ENCODE measurements at regions not wholly inside any gene's neighbourhood (a gene's known extent, or its start where the extent isn't known, plus 50 kb on each side); places are given as distances from the start of the nearest gene placed in this dataset.
A peak's percentile ranks its signal among the peaks of the same experiment; 100 is the strongest.

DNA sequence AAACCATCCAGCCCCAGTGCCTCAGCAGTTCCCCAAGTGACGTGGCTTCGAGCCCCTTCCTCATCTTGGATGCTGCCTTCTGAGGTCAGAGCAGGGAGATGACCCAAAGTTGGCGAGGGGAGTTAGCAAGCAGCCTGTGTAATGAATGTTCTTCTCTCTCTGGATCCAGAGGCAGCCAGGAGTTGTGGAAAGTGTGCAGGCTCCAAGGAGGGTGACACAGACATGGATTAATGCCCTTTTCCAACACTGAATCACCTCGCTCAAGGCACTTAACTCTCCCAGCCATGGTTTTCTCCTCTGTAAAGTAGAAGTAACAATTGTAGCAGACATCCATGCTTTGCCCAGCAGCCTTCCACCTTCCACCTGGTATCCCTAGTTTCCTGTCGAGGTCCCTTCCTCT is 64.6 kb upstream of the HAND1 start (continued):
- TF ChIP-seq, protein P1, sequence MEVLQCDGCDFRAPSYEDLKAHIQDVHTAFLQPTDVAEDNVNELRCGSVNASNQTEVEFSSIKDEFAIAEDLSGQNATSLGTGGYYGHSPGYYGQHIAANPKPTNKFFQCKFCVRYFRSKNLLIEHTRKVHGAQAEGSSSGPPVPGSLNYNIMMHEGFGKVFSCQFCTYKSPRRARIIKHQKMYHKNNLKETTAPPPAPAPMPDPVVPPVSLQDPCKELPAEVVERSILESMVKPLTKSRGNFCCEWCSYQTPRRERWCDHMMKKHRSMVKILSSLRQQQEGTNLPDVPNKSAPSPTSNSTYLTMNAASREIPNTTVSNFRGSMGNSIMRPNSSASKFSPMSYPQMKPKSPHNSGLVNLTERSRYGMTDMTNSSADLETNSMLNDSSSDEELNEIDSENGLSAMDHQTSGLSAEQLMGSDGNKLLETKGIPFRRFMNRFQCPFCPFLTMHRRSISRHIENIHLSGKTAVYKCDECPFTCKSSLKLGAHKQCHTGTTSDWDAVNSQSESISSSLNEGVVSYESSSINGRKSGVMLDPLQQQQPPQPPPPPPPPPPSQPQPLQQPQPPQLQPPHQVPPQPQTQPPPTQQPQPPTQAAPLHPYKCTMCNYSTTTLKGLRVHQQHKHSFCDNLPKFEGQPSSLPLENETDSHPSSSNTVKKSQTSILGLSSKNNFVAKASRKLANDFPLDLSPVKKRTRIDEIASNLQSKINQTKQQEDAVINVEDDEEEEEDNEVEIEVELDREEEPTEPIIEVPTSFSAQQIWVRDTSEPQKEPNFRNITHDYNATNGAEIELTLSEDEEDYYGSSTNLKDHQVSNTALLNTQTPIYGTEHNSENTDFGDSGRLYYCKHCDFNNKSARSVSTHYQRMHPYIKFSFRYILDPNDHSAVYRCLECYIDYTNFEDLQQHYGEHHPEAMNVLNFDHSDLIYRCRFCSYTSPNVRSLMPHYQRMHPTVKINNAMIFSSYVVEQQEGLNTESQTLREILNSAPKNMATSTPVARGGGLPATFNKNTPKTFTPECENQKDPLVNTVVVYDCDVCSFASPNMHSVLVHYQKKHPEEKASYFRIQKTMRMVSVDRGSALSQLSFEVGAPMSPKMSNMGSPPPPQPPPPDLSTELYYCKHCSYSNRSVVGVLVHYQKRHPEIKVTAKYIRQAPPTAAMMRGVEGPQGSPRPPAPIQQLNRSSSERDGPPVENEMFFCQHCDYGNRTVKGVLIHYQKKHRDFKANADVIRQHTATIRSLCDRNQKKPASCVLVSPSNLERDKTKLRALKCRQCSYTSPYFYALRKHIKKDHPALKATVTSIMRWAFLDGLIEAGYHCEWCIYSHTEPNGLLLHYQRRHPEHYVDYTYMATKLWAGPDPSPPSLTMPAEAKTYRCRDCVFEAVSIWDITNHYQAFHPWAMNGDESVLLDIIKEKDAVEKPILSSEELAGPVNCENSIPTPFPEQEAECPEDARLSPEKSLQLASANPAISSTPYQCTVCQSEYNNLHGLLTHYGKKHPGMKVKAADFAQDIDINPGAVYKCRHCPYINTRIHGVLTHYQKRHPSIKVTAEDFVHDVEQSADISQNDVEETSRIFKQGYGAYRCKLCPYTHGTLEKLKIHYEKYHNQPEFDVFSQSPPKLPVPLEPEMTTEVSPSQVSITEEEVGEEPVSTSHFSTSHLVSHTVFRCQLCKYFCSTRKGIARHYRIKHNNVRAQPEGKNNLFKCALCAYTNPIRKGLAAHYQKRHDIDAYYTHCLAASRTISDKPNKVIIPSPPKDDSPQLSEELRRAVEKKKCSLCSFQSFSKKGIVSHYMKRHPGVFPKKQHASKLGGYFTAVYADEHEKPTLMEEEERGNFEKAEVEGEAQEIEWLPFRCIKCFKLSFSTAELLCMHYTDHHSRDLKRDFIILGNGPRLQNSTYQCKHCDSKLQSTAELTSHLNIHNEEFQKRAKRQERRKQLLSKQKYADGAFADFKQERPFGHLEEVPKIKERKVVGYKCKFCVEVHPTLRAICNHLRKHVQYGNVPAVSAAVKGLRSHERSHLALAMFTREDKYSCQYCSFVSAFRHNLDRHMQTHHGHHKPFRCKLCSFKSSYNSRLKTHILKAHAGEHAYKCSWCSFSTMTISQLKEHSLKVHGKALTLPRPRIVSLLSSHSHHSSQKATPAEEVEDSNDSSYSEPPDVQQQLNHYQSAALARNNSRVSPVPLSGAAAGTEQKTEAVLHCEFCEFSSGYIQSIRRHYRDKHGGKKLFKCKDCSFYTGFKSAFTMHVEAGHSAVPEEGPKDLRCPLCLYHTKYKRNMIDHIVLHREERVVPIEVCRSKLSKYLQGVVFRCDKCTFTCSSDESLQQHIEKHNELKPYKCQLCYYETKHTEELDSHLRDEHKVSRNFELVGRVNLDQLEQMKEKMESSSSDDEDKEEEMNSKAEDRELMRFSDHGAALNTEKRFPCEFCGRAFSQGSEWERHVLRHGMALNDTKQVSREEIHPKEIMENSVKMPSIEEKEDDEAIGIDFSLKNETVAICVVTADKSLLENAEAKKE (CRISPR knock-in tag; IDR thresholded peaks at IDR 0.05): no peak
- TF ChIP-seq STAT1 (IDR thresholded peaks at IDR 0.05; ENCODE audit: unreplicated experiment) (no peak), ZNF114 (CRISPR knock-in tag; IDR thresholded peaks at IDR 0.05) (no peak)

DNA sequence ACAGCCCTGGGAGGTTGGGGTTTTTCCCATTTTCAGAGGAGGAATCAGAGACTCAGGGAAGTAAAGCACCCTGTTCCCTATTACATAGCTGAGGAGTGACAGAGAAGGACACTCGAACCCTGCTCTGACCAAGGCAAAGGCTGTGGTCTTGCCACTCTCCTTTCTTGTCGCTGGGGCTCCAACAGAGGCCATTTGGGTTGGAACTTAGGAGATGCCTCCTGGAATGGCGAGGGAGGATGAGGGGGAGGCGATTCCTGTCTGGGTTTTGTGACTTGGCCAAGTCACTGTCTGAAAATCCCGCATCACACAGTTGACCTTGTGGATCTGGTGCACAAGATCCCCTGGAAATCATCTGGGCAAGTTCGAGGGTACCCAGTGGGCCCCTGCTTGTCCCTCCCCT is 64.0 kb upstream of the HAND1 start:
- no peak overlapping the region for H3K27ac ChIP-seq (ENCODE audit: low read depth)
- peaks cover 4% of the 10 kb centered on the region for H3K27me3 Mint-ChIP-seq (ENCODE audit: insufficient read depth, low read depth, poor library complexity)
- H3K27me3 ChIP-seq (ENCODE audit: insufficient read depth): no peaks in the 10 kb centered on the region
- no peaks in the 10 kb centered on the region for H3K36me3 ChIP-seq (ENCODE audit: insufficient read depth)
- H3K9me2 ChIP-seq (ENCODE audit: insufficient read depth): no peaks in the 10 kb centered on the region
- H3K79me2 ChIP-seq (replicated peaks; ENCODE audit: insufficient read depth): no peaks in the 10 kb centered on the region
- H2AFZ ChIP-seq: peak overlapping the region; percentile 96
- H3K4me2 ChIP-seq: no peak overlapping the region
- H3K27ac Mint-ChIP-seq: no peak overlapping the region
- peaks cover 7% of the 10 kb centered on the region for H3K4me1 Mint-ChIP-seq
- peaks cover 10% of the 10 kb centered on the region for H3K4me1 ChIP-seq (ENCODE audit: insufficient read depth)
- ATAC-seq (no peak), DNase-seq (ENCODE audit: low spot score) (no peak)
- no peaks in the 10 kb centered on the region for H3F3A ChIP-seq (replicated peaks; ENCODE audit: low read depth)
- no peaks in the 10 kb centered on the region for H3K36me3 Mint-ChIP-seq (ENCODE audit: low read depth)
- H4K20me1 ChIP-seq (replicated peaks; ENCODE audit: insufficient read depth): no peaks in the 10 kb centered on the region
- no peak overlapping the region for H3K4me3 ChIP-seq
- H3K9me3 Mint-ChIP-seq: no peaks in the 10 kb centered on the region
- H3K4me3 Mint-ChIP-seq: no peak overlapping the region
- TF ChIP-seq ZNF114 (CRISPR knock-in tag; IDR thresholded peaks at IDR 0.05): no peak
- no peak for TF ChIP-seq POLR2AphosphoS5 (IDR thresholded peaks at IDR 0.05; ENCODE audit: low read depth)
- TF ChIP-seq, protein P2, sequence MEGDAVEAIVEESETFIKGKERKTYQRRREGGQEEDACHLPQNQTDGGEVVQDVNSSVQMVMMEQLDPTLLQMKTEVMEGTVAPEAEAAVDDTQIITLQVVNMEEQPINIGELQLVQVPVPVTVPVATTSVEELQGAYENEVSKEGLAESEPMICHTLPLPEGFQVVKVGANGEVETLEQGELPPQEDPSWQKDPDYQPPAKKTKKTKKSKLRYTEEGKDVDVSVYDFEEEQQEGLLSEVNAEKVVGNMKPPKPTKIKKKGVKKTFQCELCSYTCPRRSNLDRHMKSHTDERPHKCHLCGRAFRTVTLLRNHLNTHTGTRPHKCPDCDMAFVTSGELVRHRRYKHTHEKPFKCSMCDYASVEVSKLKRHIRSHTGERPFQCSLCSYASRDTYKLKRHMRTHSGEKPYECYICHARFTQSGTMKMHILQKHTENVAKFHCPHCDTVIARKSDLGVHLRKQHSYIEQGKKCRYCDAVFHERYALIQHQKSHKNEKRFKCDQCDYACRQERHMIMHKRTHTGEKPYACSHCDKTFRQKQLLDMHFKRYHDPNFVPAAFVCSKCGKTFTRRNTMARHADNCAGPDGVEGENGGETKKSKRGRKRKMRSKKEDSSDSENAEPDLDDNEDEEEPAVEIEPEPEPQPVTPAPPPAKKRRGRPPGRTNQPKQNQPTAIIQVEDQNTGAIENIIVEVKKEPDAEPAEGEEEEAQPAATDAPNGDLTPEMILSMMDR (conservative IDR thresholded peaks at IDR 0.05; ENCODE audit: low read depth in 2 of 2): no peak
- TF ChIP-seq STAT1 (IDR thresholded peaks at IDR 0.05; ENCODE audit: unreplicated experiment): no peak
- no peak for TF ChIP-seq NANOG (IDR thresholded peaks at IDR 0.05; ENCODE audit: borderline replicate concordance)
- TF ChIP-seq JUNB (IDR thresholded peaks at IDR 0.05; ENCODE audit: unreplicated experiment): no peak
- TF ChIP-seq, protein P1 (CRISPR knock-in tag; IDR thresholded peaks at IDR 0.05): no peak
- TF ChIP-seq EZH2phosphoT487 (IDR thresholded peaks at IDR 0.05; ENCODE audit: unreplicated experiment): no peak
- no peak for TF ChIP-seq CREB1 (CRISPR knock-in tag; IDR thresholded peaks at IDR 0.05; ENCODE audit: low read depth)
